ENCODE measurements at regions not wholly inside any gene's neighbourhood (a gene's known extent, or its start where the extent isn't known, plus 50 kb on each side); places are given as distances from the start of the nearest gene placed in this dataset.
A peak's percentile ranks its signal among the peaks of the same experiment; 100 is the strongest.
"Not testable (repeated sequence)": the region's sequence is repeated elsewhere in the genome, so short reads cannot be mapped to it uniquely, and the experiment has no call there.

DNA sequence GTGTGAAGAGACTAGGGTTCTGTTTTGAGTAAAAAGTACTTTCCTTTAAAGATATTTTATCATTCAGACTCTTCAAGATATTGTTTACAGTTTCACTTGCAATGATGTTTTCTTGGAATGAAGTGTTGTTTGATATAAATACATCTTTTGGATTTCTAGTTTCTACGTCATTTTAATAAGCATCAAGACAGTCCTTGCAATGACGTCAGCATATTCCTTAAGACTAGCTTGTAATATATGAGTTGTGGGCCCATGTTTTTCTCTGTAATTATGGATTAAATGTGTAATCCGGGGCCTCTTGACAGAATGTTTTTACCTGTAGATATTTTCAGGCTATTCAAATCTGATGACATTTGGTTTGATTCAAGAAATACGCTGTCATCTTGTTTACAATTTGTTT lies 66.1 kb downstream of the RBMX2 start:
- DNase-seq = no peak

DNA sequence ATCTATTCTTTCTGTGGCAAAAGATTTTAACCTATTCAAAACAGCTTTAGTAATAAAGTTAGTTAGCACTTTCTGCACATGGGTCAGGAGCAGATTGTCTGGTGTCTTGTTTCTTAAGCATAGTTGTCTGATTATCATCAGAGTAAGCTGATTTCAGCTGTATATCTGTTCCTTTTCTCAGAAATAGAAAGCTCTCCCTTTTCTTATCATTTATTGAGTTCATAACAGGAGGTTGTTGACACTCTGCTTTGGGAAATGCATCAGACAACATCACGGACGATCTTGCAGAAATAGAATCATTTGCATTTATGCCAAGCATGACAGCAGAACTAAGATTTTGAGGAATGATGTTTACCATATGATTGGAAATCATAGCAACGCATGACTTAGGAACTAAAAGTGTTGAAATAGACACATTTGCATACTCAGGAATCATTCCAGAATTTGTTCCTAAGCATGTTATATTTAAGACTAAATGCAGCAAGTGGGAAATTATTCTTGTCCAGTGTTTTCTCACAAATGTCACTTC lies 66.7 kb downstream of the RBMX2 start:
- DNase-seq = no peak

GRCh38 chrX:130482871-130483270 lies 81.1 kb downstream of the RBMX2 start:
- DNase-seq = no peak

- DNase-seq = no peak
Observed at GRCh38 chrX:130485870-130486269, 84.1 kb downstream of the RBMX2 start.

DNA sequence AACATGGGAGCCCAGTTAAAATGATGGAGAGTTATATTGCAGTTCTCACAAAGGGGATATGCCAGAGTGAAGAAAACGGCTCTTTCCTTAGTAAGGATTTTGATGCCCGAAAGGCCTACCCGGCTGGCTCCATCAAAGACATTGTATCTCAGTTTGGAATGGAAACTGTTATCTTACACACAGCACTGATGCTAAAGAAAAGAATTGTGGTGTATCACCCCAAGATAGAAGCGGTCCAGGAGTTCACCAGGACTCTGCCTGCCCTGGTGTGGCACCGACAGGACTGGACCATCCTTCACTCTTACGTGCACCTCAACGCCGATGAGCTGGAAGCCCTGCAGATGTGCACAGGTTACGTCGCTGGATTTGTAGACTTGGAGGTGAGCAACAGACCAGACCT lies 93.7 kb downstream of the RBMX2 start:
- DNase-seq = not testable (repeated sequence)

- DNase-seq = no peak
Observed at GRCh38 chrX:130497531-130497930, 95.7 kb downstream of the RBMX2 start.

GRCh38 chrX:130498653-130499274 lies 97.0 kb downstream of the RBMX2 start:
- DNase-seq = no peak

- DNase-seq = no peak
Observed at GRCh38 chrX:130502016-130502570, 100.3 kb downstream of the RBMX2 start.

GRCh38 chrX:130504019-130504418 lies 102.2 kb downstream of the RBMX2 start:
- DNase-seq = no peak

GRCh38 chrX:130507015-130507414 lies 105.2 kb downstream of the RBMX2 start:
- no peak for DNase-seq

GRCh38 chrX:130512534-130512933 lies 110.7 kb downstream of the RBMX2 start:
- not testable (repeated sequence) for DNase-seq

- DNase-seq = no peak
Observed at GRCh38 chrX:130516123-130516522, 114.3 kb downstream of the RBMX2 start.

DNA sequence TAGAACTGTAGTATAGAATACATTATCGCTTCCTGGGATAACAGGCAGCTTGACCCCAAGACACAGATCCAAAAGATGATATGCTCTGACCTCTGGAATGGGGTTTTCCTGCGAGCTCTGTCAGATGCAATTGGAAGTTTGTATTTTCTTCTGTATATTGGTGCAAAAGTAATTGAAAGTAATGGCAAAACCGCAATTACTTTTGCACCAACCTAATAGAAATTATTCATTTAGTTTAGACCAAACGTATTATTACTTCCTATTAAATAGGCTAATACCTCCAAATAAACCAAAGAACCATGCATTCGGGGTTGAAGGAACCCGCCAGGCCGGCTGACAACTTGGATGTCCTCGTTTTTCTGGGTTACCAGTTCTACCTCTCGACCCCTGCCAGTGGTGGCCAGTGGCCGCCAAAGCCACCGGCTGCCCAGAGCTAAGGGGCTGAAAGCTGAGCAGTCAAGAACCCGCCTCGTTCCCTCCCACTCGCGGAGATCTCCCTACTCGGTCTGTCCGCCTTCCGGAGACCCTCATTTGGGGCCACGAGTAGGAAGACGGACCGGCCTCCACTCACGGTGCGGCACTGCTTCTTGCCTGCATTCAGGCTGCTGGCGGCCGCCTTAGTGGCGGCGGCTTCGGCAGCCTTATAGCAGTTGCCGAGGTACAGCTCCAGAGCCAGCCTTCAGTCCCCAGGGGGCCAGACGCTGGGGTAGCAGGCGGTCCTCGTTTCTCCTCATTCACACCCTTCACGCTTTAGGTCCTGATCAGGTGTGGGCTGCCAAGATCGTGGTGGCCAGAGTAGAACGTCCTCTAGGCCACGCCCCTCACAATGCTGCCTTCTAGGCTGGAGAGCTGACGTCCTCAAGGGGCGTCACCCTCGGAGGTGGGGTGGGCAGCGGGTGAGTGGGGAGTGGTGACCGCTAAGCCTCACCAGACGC lies 121.9 kb downstream of the RBMX2 start:
- DNase-seq = peak; percentile 67

GRCh38 chrX:130524476-130525194 lies 122.8 kb downstream of the RBMX2 start:
- no peak for DNase-seq

- DNase-seq = no peak
Observed at GRCh38 chrX:130529531-130529930, 127.7 kb downstream of the RBMX2 start.

DNA sequence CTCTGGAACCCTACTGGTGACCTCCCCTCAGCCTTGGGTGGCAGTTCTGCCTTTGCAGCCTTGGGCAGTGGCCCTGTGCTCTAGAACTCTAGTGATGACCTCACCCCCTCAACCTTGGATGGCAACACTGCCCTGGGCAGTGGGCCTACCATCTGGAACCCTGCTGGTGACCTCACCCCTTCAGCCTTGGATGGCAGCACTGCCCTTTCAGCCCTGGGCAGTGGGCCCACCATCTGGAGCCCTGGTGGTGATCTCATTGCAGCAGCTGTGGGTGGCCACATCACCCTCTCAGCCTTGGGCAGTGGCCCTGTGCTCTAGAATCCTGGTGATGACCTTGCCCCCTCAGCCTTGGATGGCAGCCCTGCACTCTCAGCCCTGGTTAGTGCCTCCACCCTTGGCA lies 129.3 kb downstream of the RBMX2 start:
- DNase-seq = no peak

- DNase-seq = no peak
Observed at GRCh38 chrX:130539721-130540321, 138.0 kb downstream of the RBMX2 start.

GRCh38 chrX:130543603-130544325 lies 142.0 kb downstream of the RBMX2 start:
- DNase-seq = no peak

DNA sequence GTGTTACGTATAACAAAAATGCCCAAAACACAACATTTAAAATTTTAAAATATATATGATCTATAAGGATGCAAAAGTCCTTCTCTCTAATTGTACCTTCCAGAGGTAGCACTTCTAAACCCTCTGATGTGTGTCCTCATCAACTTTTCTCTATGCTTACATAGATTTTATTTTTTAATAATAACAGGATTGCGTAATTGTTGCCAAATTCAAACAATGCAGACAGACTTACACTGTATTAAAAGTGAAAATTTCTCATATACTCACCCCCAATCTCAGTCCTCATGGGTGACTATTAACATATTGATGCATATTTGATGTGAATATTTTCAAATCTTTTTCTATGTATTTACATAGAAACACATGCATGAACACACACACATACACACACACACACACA lies 144.0 kb downstream of the RBMX2 start:
- no peak for DNase-seq

GRCh38 chrX:130549382-130549781 lies 147.6 kb downstream of the RBMX2 start:
- DNase-seq = not testable (repeated sequence)

DNA sequence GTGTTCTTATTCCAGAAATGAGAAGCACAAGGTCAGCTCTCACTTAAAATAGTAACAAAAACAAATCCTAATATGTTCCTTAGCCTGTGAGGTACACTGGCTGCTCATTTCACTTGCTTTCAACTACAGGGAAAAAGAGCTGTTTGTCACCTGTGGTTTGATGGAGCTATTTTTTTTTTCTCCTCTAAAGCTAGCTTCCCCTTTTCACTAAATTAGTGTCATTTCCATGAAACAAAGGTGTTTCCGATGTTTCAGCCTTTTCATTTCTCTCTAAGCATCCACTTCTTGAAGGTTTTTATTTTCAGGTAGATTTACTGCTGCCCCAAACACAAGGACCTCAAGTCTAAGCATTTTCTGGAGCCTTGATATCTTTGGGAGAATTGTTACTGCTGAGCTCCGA lies 148.6 kb downstream of the RBMX2 start:
- DNase-seq = no peak
